Lower lobe of right lung (tissue), 2 donors: ENCODE measurements at regions not wholly inside any gene's neighbourhood (a gene's known extent, or its start where the extent isn't known, plus 50 kb on each side); places are given as distances from the start of the nearest gene placed in this dataset.
"Not testable (repeated sequence)": the region's sequence is repeated elsewhere in the genome, so short reads cannot be mapped to it uniquely, and the experiment has no call there.

Experiments used
- ATAC-seq, 2 donors: fragments of 200-7000 bp; cut with Tn5 transposase; one replicate each; pipeline ENCODE4 v1.9.1; 2020 to 2022; ENCODE audit warnings: mild to moderate bottlenecking in 2 of 2, moderate library complexity in 2 of 2
- DNase-seq: peaks from one replicate; pipeline ENCODE4 v3.0.0-alpha.2; 2020
- H3K27ac ChIP-seq: fragments of 200-600 bp; one replicate; pipeline ENCODE4 v1.8.0; 2022
- H3K27me3 ChIP-seq: fragments of 200-600 bp; one replicate; pipeline ENCODE4 v1.8.0; 2022; ENCODE audit warnings: low read depth
- H3K36me3 ChIP-seq: fragments of 200-600 bp; one replicate; pipeline ENCODE4 v1.8.0; 2022; ENCODE audit warnings: mild to moderate bottlenecking
- H3K4me1 ChIP-seq: fragments of 200-600 bp; one replicate; pipeline ENCODE4 v1.8.0; 2022
- H3K4me3 ChIP-seq: fragments of 200-600 bp; one replicate; pipeline ENCODE4 v1.8.0; 2022; ENCODE audit warnings: mild to moderate bottlenecking
- H3K9me3 ChIP-seq: fragments of 200-600 bp; one replicate; pipeline ENCODE4 v1.8.0; 2022
- intact Hi-C: fragments of 100-400 bp; cut with DNase I; formaldehyde crosslinking; loops from one replicate; pipeline ENCODE4 v1.11.0; 2022
- TF ChIP-seq, protein P1 (sequence below): fragments of 200-600 bp; IDR thresholded peaks from one replicate; pipeline ENCODE4 v1.8.0; 2022; ENCODE audit warnings: antibody characterized with exemption, mild to moderate bottlenecking
- donor health status: DM: no; HTN: yes; CAD: no; lungs with severe emphysema.

DNA sequence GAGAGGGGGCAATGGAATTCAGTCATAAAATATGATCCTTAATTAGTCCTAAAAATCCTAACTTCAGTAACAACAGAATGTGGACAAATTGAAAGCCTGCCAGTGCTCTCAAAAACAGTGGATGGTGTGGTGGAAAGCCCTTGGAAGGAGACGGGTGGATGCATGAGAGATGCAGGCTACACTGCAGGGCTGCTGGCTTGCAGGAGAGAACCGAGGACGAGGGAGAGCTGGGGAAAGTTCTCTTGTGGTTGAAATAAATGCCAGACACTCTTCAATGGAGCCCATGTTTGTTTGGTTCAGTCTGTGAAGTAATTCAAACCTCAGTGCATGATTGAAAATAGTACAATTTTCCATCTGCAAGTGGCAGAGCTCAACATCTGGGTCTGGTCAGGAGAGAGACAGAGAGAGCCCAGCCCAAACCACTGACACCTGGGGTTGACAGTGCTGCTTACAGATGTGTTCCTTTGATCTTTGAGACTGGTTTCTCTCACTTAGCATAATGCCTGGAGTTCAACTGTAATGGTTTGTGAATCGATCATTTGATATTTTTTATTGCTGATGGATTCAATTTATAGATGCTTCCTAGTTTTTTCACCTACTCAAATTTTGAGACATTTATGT is 544.9 kb downstream of the GOLGA6L6 start:
- H3K4me1 ChIP-seq, ATAC-seq, H3K9me3 ChIP-seq, H3K27ac ChIP-seq, H3K36me3 ChIP-seq, H3K27me3 ChIP-seq, H3K4me3 ChIP-seq, intact Hi-C loops, DNase-seq: not testable (repeated sequence)

DNA sequence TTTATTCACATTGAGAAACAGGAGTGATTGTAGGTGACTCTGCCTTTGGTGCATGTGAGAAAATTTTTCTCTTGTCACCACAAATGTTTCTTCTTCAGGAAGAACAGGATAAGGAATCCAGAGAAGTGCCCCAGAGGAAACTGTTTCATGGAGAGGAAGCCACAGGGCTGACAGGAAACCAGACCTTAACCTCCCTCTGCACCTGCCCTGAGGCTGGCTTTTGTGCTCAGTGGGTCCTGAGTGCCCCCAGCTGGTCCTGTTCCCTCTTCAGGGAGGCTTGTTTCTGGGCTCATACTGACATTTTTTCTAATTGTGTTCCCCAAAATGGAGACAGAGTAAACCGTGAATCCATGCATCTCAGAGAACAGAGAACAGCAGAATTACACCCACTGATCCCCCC is 546.3 kb downstream of the GOLGA6L6 start:
- H3K4me3 ChIP-seq, H3K4me1 ChIP-seq, H3K27ac ChIP-seq, ATAC-seq, intact Hi-C loops, H3K9me3 ChIP-seq, H3K27me3 ChIP-seq, DNase-seq, H3K36me3 ChIP-seq: not testable (repeated sequence)

- Histone ChIP-seq H3K4me3 (no peak overlapping the region), H3K4me1 (no peaks in the 10 kb centered on the region), H3K9me3 (no peaks in the 10 kb centered on the region), H3K27ac (no peak overlapping the region), H3K27me3 (no peaks in the 10 kb centered on the region), H3K36me3 (no peaks in the 10 kb centered on the region)
- DNase-seq (no peak), ATAC-seq (no peak)
- intact Hi-C loops = no loop called here
- TF ChIP-seq, protein P1, sequence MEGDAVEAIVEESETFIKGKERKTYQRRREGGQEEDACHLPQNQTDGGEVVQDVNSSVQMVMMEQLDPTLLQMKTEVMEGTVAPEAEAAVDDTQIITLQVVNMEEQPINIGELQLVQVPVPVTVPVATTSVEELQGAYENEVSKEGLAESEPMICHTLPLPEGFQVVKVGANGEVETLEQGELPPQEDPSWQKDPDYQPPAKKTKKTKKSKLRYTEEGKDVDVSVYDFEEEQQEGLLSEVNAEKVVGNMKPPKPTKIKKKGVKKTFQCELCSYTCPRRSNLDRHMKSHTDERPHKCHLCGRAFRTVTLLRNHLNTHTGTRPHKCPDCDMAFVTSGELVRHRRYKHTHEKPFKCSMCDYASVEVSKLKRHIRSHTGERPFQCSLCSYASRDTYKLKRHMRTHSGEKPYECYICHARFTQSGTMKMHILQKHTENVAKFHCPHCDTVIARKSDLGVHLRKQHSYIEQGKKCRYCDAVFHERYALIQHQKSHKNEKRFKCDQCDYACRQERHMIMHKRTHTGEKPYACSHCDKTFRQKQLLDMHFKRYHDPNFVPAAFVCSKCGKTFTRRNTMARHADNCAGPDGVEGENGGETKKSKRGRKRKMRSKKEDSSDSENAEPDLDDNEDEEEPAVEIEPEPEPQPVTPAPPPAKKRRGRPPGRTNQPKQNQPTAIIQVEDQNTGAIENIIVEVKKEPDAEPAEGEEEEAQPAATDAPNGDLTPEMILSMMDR = no peak
Observed at GRCh38 chr15:19992428-19992827, 549.2 kb downstream of the GOLGA6L6 start.

GRCh38 chr15:19988094-19988660 is 553.4 kb downstream of the GOLGA6L6 start:
- Histone ChIP-seq H3K27me3 (no peaks in the 10 kb centered on the region), H3K4me1 (no peaks in the 10 kb centered on the region), H3K27ac (no peak overlapping the region), H3K9me3 (no peaks in the 10 kb centered on the region), H3K4me3 (no peak overlapping the region), H3K36me3 (no peaks in the 10 kb centered on the region)
- no peak for ATAC-seq
- DNase-seq = no peak
- TF ChIP-seq, protein P1 = no peak
- intact Hi-C loops = no loop called here

DNA sequence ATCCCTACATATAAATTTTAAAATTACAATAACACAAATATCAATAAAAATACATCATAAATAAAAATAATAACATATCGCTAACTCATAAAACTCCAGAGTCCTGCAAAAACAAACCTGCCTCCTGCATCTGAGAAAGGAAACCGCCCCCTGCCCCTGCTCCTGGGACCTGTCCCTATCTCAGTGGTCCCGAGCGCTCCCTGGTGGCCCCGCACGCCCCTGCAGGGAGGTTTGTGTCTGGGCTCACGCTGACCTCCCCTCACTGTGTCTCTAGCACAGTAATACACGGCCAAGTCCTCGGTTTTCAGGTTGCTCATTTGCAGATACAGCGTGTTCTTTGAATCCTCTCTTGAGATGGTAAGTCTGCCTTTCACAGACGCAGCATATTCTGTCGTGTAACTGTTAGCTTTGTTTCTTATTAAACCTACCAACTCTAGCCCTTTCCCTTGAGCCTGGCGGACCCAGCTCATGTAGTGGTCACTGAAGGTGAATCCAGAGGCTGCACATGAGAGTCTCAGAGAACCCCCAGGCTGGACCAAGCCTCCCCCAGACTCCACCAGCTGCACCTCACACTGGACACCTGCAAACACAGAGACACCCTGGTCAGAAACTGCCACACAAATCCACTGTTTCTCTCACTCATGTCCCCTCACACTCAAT is 554.1 kb downstream of the GOLGA6L6 start:
- no peak for DNase-seq
- Histone ChIP-seq H3K36me3 (no peaks in the 10 kb centered on the region), H3K4me1 (no peaks in the 10 kb centered on the region), H3K27me3 (no peaks in the 10 kb centered on the region), H3K9me3 (no peaks in the 10 kb centered on the region), H3K4me3 (no peak overlapping the region), H3K27ac (no peak overlapping the region)
- TF ChIP-seq, protein P1 = no peak
- intact Hi-C loops = no loop called here
- ATAC-seq = no peak

- ATAC-seq (no peak), DNase-seq (no peak)
- intact Hi-C loops = no loop called here
- Histone ChIP-seq H3K36me3 (no peaks in the 10 kb centered on the region), H3K27ac (no peak overlapping the region), H3K4me1 (no peaks in the 10 kb centered on the region), H3K9me3 (no peaks in the 10 kb centered on the region), H3K4me3 (no peak overlapping the region), H3K27me3 (no peaks in the 10 kb centered on the region)
- TF ChIP-seq, protein P1 = no peak
Observed at GRCh38 chr15:19984101-19984500, 557.5 kb downstream of the GOLGA6L6 start.
